GM12873 (cell line): ENCODE measurements at regions not wholly inside any gene's neighbourhood (a gene's known extent, or its start where the extent isn't known, plus 50 kb on each side); places are given as distances from the start of the nearest gene placed in this dataset.

Experiments
- CTCF ChIP-seq: IDR thresholded peaks from 2 replicates; pipeline ENCODE4 v1.5.1; 2012; ENCODE audit warnings: low read depth, mild to moderate bottlenecking, moderate library complexity, low read length, control low read depth; ENCODE audit not compliant: insufficient read depth; ENCODE audit errors: missing control alignments

- TF ChIP-seq CTCF: no peak
Observed at GRCh38 chr4:124993838-124994237, 281.3 kb upstream of the ANKRD50 start.

- TF ChIP-seq CTCF: no peak
Observed at GRCh38 chr4:124990398-124990797, 277.9 kb upstream of the ANKRD50 start.

GRCh38 chr4:124980276-124980752 is 267.8 kb upstream of the ANKRD50 start:
- TF ChIP-seq CTCF: no peak

- no peak for TF ChIP-seq CTCF
Observed at GRCh38 chr4:124977045-124977444, 264.5 kb upstream of the ANKRD50 start.

GRCh38 chr4:124974152-124974551 is 261.6 kb upstream of the ANKRD50 start:
- no peak for TF ChIP-seq CTCF

- no peak for TF ChIP-seq CTCF
Observed at GRCh38 chr4:124973716-124974115, 261.2 kb upstream of the ANKRD50 start.

GRCh38 chr4:124970011-124970410 is 257.5 kb upstream of the ANKRD50 start:
- TF ChIP-seq CTCF: no peak
